HG03095 (cell line): ENCODE measurements at regions not wholly inside any gene's neighbourhood (a gene's known extent, or its start where the extent isn't known, plus 50 kb on each side); places are given as distances from the start of the nearest gene placed in this dataset.

Source experiments
- ATAC-seq: cut with Tn5 transposase; IDR thresholded peaks from one replicate; pipeline ENCODE4 v1.9.1; 2021; ENCODE audit warnings: moderate library complexity; ENCODE audit not compliant: unreplicated experiment

- no peak for ATAC-seq
These were observed 526.8 kb upstream of the TBL1XR1 start for GRCh38 chr3:177724020-177724638.

- no peak for ATAC-seq
These were observed 527.9 kb upstream of the TBL1XR1 start for GRCh38 chr3:177725165-177725564.

GRCh38 chr3:177726807-177727206 lies 529.5 kb upstream of the TBL1XR1 start:
- ATAC-seq: no peak

- ATAC-seq: no peak
These were observed 532.8 kb upstream of the TBL1XR1 start for GRCh38 chr3:177729956-177730681.

GRCh38 chr3:177730814-177731213 lies 533.5 kb upstream of the TBL1XR1 start:
- ATAC-seq: no peak

GRCh38 chr3:177731644-177732268 lies 534.5 kb upstream of the TBL1XR1 start:
- no peak for ATAC-seq

- no peak for ATAC-seq
These were observed 536.0 kb upstream of the TBL1XR1 start for GRCh38 chr3:177733233-177733632.

- ATAC-seq: no peak
These were observed 536.7 kb upstream of the TBL1XR1 start for GRCh38 chr3:177733936-177734335.

- no peak for ATAC-seq
These were observed 538.1 kb upstream of the TBL1XR1 start for GRCh38 chr3:177735431-177735830.

GRCh38 chr3:177739461-177739860 lies 542.2 kb upstream of the TBL1XR1 start:
- ATAC-seq: no peak

- ATAC-seq: no peak
These were observed 543.0 kb upstream of the TBL1XR1 start for GRCh38 chr3:177740254-177740653.

- ATAC-seq: peak; percentile 53
These were observed 545.0 kb upstream of the TBL1XR1 start for GRCh38 chr3:177742273-177742672.

- ATAC-seq: no peak
These were observed 546.0 kb upstream of the TBL1XR1 start for GRCh38 chr3:177743173-177743890.

GRCh38 chr3:177744873-177745606 lies 547.8 kb upstream of the TBL1XR1 start:
- no peak for ATAC-seq

- ATAC-seq: no peak
These were observed 548.3 kb upstream of the TBL1XR1 start for GRCh38 chr3:177745607-177746005.

- ATAC-seq: no peak
These were observed 549.2 kb upstream of the TBL1XR1 start for GRCh38 chr3:177746337-177746933.

- ATAC-seq: no peak
These were observed 552.6 kb upstream of the TBL1XR1 start for GRCh38 chr3:177749836-177750235.

- ATAC-seq: no peak
These were observed 553.2 kb upstream of the TBL1XR1 start for GRCh38 chr3:177750436-177750835.

GRCh38 chr3:177751770-177752169 lies 554.5 kb upstream of the TBL1XR1 start:
- no peak for ATAC-seq

- no peak for ATAC-seq
These were observed 555.5 kb upstream of the TBL1XR1 start for GRCh38 chr3:177752831-177753230.
